ENCODE measurements at regions not wholly inside any gene's neighbourhood (a gene's known extent, or its start where the extent isn't known, plus 50 kb on each side); places are given as distances from the start of the nearest gene placed in this dataset.

DNA sequence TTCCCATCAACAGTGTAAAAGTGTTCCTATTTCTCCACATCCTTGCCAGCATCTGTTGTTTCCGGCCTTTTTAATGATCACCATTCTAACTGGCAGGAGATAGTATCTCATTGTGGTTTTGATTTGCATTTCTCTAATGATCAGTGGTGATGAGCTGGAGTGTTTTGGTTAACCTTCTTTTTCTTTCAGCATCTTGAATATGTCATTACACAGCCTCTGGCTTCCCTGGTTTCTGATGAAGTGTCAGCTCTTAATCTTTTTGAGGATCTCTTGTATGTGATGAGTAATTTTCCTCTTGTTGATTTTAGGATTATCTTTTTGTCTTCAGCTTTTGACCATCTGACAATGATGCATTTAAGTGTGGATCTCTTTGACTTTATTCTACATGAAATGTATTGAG lies 133.2 kb upstream of the GRIK3 start:
- no peaks in the 10 kb centered on the region for H3K36me3 ChIP-seq
- H3K9me3 ChIP-seq: no peaks in the 10 kb centered on the region
- no peaks in the 10 kb centered on the region for H3K4me1 ChIP-seq
- TF ChIP-seq, protein P1, sequence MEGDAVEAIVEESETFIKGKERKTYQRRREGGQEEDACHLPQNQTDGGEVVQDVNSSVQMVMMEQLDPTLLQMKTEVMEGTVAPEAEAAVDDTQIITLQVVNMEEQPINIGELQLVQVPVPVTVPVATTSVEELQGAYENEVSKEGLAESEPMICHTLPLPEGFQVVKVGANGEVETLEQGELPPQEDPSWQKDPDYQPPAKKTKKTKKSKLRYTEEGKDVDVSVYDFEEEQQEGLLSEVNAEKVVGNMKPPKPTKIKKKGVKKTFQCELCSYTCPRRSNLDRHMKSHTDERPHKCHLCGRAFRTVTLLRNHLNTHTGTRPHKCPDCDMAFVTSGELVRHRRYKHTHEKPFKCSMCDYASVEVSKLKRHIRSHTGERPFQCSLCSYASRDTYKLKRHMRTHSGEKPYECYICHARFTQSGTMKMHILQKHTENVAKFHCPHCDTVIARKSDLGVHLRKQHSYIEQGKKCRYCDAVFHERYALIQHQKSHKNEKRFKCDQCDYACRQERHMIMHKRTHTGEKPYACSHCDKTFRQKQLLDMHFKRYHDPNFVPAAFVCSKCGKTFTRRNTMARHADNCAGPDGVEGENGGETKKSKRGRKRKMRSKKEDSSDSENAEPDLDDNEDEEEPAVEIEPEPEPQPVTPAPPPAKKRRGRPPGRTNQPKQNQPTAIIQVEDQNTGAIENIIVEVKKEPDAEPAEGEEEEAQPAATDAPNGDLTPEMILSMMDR (IDR thresholded peaks at IDR 0.05; ENCODE audit: low read depth, low read length): no peak
- DNase-seq: no peak
- no peaks in the 10 kb centered on the region for H3K27me3 ChIP-seq
- no peak overlapping the region for H3K4me3 ChIP-seq (ENCODE audit: low read depth, low read length)

DNA sequence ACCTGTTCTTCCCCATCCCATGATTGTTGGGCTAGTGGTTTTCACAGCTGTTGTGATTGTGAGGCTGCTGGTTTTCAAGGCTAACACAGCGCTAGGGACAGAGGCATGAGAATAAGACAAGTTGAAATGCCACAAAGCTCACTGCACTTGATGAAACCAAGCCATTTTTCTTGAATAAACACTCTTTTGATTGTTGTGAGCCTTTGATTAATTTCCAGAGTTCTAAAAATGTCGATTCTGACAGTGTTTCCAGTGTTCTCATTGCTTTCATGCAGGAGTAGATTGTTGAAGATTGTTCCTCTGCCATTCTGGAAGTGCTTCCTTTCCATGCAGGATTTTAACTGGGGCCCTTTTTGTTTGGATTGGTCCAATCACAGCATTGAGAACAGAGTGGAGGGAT lies 134.9 kb upstream of the GRIK3 start:
- no peaks in the 10 kb centered on the region for H3K9me3 ChIP-seq
- no peaks in the 10 kb centered on the region for H3K27me3 ChIP-seq
- H3K4me3 ChIP-seq (ENCODE audit: low read depth, low read length): no peak overlapping the region
- DNase-seq: no peak
- H3K36me3 ChIP-seq: no peaks in the 10 kb centered on the region
- no peaks in the 10 kb centered on the region for H3K4me1 ChIP-seq
- TF ChIP-seq, protein P1 (IDR thresholded peaks at IDR 0.05; ENCODE audit: low read depth, low read length): no peak

DNA sequence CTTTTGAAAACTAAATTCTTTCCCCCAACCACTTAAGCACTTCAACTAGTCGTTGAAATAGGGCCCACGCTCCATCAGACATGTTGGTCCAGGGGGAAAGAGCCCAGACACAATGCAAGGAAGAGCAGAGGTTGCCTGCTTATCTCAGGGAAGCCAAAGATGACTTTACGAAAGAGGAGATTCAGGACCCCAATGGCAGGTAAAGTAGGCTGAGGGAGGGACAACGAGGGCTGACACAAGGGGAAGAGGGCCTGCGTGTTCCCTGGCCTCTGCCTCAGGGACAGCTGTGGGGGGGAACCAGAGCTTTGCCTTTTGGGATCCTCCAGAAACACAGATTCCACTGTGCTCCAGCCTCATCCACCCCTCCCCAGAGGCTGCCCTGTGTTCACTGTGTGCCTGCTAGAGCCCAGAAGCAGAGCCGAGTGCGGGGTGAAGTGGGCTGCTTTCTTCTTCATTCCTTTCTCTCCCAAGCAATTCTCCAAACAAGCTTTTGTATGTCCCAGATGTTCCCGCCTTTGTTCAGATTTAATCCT lies 135.5 kb upstream of the GRIK3 start:
- Histone ChIP-seq H3K9me3 (no peaks in the 10 kb centered on the region), H3K4me3 (ENCODE audit: low read depth, low read length) (no peak overlapping the region), H3K36me3 (no peaks in the 10 kb centered on the region), H3K4me1 (no peaks in the 10 kb centered on the region), H3K27me3 (no peaks in the 10 kb centered on the region)
- no peak for DNase-seq
- TF ChIP-seq, protein P1 (IDR thresholded peaks at IDR 0.05; ENCODE audit: low read depth, low read length): no peak

DNA sequence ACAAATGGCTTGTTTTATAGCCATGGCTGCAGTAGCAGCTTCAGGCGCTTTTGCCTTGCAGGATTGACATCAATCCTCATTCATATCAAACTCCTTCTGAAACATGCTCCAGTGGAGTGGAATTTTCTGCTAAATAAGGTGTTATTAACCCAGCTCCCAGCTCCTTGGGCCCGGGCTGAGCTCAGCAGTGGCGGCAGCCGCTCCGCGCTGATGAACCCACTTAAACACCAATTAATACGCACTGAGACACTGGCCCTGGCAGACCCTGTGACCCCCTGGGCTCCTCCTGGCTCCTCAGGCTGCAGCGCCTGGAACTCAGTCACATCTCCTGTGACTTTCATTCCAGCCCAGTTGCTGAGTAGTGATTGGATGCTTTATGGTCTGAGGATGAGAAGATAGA lies 137.4 kb upstream of the GRIK3 start:
- no peaks in the 10 kb centered on the region; the same call in none of the 2 replicates for H3K4me1 ChIP-seq
- H3K27me3 ChIP-seq: no peaks in the 10 kb centered on the region
- no peak overlapping the region for H3K4me3 ChIP-seq (ENCODE audit: low read depth, low read length)
- no peak for DNase-seq
- TF ChIP-seq, protein P1 (IDR thresholded peaks at IDR 0.05; ENCODE audit: low read depth, low read length): no peak
- H3K9me3 ChIP-seq: no peaks in the 10 kb centered on the region
- no peaks in the 10 kb centered on the region for H3K36me3 ChIP-seq

DNA sequence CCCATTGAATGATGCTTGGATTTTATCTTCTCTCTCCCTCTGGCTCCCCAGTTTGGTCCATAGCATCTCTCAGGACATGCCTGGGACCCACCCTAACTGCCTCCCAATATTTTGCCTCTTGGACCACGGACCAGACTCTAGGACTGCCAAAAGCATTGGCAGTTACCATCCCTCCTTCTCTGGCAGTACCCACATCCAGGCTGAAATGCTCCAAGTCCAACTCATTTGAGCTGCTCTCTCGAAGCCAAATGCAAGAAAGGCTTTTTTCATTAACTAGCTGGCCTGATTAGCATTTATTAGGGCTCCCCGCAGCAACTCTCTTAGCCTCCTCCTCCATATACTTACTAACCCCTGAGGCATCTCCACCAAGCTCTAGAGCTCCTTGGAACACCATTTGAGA lies 140.0 kb upstream of the GRIK3 start:
- no peak overlapping the region for H3K4me3 ChIP-seq (ENCODE audit: low read depth, low read length)
- H3K9me3 ChIP-seq: no peaks in the 10 kb centered on the region
- TF ChIP-seq, protein P1 (IDR thresholded peaks at IDR 0.05; ENCODE audit: low read depth, low read length): no peak
- no peaks in the 10 kb centered on the region for H3K36me3 ChIP-seq
- no peaks in the 10 kb centered on the region for H3K27me3 ChIP-seq
- no peak for DNase-seq
- no peaks in the 10 kb centered on the region; the same call in none of the 2 replicates for H3K4me1 ChIP-seq

DNA sequence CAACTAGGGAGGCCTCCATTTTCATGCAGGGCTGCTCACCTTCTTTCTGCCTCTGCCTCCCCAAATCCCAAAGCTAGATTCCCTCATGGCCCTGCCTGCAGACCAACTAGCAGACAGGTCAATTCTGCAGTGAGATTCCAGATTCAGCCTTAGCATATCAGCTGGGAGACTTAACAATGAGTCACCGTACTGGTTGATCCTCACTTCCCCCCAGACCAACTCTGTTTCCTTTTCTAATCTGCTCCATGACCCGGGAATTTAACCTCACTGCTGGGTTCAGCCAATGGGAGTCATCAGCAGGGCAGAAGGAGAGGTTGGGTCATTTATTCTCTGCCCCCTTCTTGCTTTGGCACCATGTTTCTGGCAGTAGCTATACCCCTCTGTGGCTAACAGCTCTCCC lies 140.6 kb upstream of the GRIK3 start:
- no peak for DNase-seq
- H3K4me3 ChIP-seq (ENCODE audit: low read depth, low read length): no peak overlapping the region
- H3K4me1 ChIP-seq: no peaks in the 10 kb centered on the region; the same call in none of the 2 replicates
- H3K27me3 ChIP-seq: no peaks in the 10 kb centered on the region
- TF ChIP-seq, protein P1 (IDR thresholded peaks at IDR 0.05; ENCODE audit: low read depth, low read length): no peak
- H3K9me3 ChIP-seq: no peaks in the 10 kb centered on the region
- H3K36me3 ChIP-seq: no peaks in the 10 kb centered on the region
